SK-N-MC (cell line): ENCODE measurements at regions not wholly inside any gene's neighbourhood (a gene's known extent, or its start where the extent isn't known, plus 50 kb on each side); places are given as distances from the start of the nearest gene placed in this dataset.

Source experiments
- DNase-seq: peaks from one replicate; pipeline ENCODE4 v3.0.0-alpha.2; 2011; ENCODE audit warnings: low read depth, low spot score
- H3K27ac ChIP-seq: fragments of 200-600 bp; sonication (generic); 2 replicates; pipeline ENCODE4 v1.5.1; 2016; ENCODE audit warnings: mixed run types
- H3K36me3 ChIP-seq: fragments of 200-600 bp; sonication (generic); 2 replicates; pipeline ENCODE4 v1.6.1; 2017; ENCODE audit warnings: antibody characterized with exemption, low read length, mixed read lengths; ENCODE audit not compliant: insufficient read depth
- H3K4me3 ChIP-seq: fragments of 200-600 bp; sonication (generic); 2 replicates; pipeline ENCODE4 v1.5.1; 2016
- H3K9ac ChIP-seq: fragments of 200-600 bp; sonication (generic); 2 replicates; pipeline ENCODE4 v1.8.0; 2017; ENCODE audit warnings: mixed run types, mixed read lengths; ENCODE audit not compliant: insufficient read length
- H3K9me3 ChIP-seq: fragments of 200-600 bp; sonication (generic); 2 replicates; pipeline ENCODE4 v1.6.1; 2017; ENCODE audit warnings: low read depth, mild to moderate bottlenecking, antibody characterized with exemption, low read length, moderate library complexity, mixed read lengths
- EZH2 ChIP-seq: fragments of 200-600 bp; sonication (generic); IDR thresholded peaks from one replicate; pipeline ENCODE4 v1.6.1; 2017; ENCODE audit warnings: antibody characterized with exemption
- FOXP2 ChIP-seq: optimal IDR thresholded peaks from 2 replicates; pipeline ENCODE3; 2011; ENCODE audit warnings: mild to moderate bottlenecking, moderate library complexity; ENCODE audit not compliant: insufficient read depth; ENCODE audit errors: extremely low read length, control extremely low read depth
- POLR2AphosphoS5 ChIP-seq: IDR thresholded peaks from 2 replicates; pipeline ENCODE4 v1.6.1; 2012; ENCODE audit warnings: mild to moderate bottlenecking, low read depth, low read length, borderline replicate concordance

GRCh38 chr1:113241237-113241636 is 149.1 kb upstream of the MAGI3 start:
- no peak for TF ChIP-seq EZH2
- no peak for TF ChIP-seq POLR2AphosphoS5
- no peak for TF ChIP-seq FOXP2
- no peak for DNase-seq
- no peaks in the 10 kb centered on the region for H3K36me3 ChIP-seq
- no peaks in the 10 kb centered on the region for H3K9me3 ChIP-seq
- no peak overlapping the region for H3K9ac ChIP-seq
- no peak overlapping the region for H3K27ac ChIP-seq
- H3K4me3 ChIP-seq = no peak overlapping the region

- DNase-seq = no peak
- H3K36me3 ChIP-seq = no peaks in the 10 kb centered on the region
- no peaks in the 10 kb centered on the region for H3K9me3 ChIP-seq
- no peak overlapping the region for H3K4me3 ChIP-seq
- TF ChIP-seq EZH2 = no peak
- TF ChIP-seq FOXP2 = no peak
- no peak for TF ChIP-seq POLR2AphosphoS5
- no peak overlapping the region for H3K9ac ChIP-seq
- no peak overlapping the region for H3K27ac ChIP-seq
These were observed 147.8 kb upstream of the MAGI3 start for GRCh38 chr1:113242481-113242880.

GRCh38 chr1:113243529-113243928 is 146.8 kb upstream of the MAGI3 start:
- Histone ChIP-seq H3K9ac (no peak overlapping the region), H3K9me3 (no peaks in the 10 kb centered on the region), H3K4me3 (no peak overlapping the region), H3K36me3 (no peaks in the 10 kb centered on the region), H3K27ac (no peak overlapping the region)
- TF ChIP-seq EZH2 (no peak), FOXP2 (no peak), POLR2AphosphoS5 (no peak)
- no peak for DNase-seq

GRCh38 chr1:113244112-113244820 is 146.0 kb upstream of the MAGI3 start:
- no peak overlapping the region for H3K9ac ChIP-seq
- H3K27ac ChIP-seq = no peak overlapping the region
- no peak overlapping the region for H3K4me3 ChIP-seq
- H3K36me3 ChIP-seq = no peaks in the 10 kb centered on the region
- H3K9me3 ChIP-seq = no peaks in the 10 kb centered on the region
- DNase-seq = no peak
- TF ChIP-seq FOXP2 = no peak
- TF ChIP-seq EZH2 = no peak
- no peak for TF ChIP-seq POLR2AphosphoS5

GRCh38 chr1:113245252-113245651 is 145.1 kb upstream of the MAGI3 start:
- no peaks in the 10 kb centered on the region for H3K9me3 ChIP-seq
- no peak overlapping the region for H3K4me3 ChIP-seq
- H3K9ac ChIP-seq = no peak overlapping the region
- DNase-seq = no peak
- no peaks in the 10 kb centered on the region for H3K36me3 ChIP-seq
- H3K27ac ChIP-seq = no peak overlapping the region
- no peak for TF ChIP-seq EZH2
- TF ChIP-seq FOXP2 = no peak
- TF ChIP-seq POLR2AphosphoS5 = no peak

GRCh38 chr1:113246929-113247328 is 143.4 kb upstream of the MAGI3 start:
- no peak overlapping the region for H3K27ac ChIP-seq
- H3K4me3 ChIP-seq = no peak overlapping the region
- TF ChIP-seq FOXP2 = no peak
- TF ChIP-seq EZH2 = no peak
- DNase-seq = no peak
- no peaks in the 10 kb centered on the region for H3K9me3 ChIP-seq
- no peaks in the 10 kb centered on the region for H3K36me3 ChIP-seq
- no peak overlapping the region for H3K9ac ChIP-seq

- TF ChIP-seq EZH2 (no peak), FOXP2 (no peak), POLR2AphosphoS5 (no peak)
- Histone ChIP-seq H3K9me3 (no peaks in the 10 kb centered on the region), H3K27ac (no peak overlapping the region), H3K9ac (no peak overlapping the region), H3K36me3 (no peaks in the 10 kb centered on the region), H3K4me3 (no peak overlapping the region)
- DNase-seq = no peak
These were observed 143.0 kb upstream of the MAGI3 start for GRCh38 chr1:113247355-113247754.

GRCh38 chr1:113247782-113248181 is 142.5 kb upstream of the MAGI3 start:
- TF ChIP-seq POLR2AphosphoS5 = no peak
- TF ChIP-seq EZH2 = no peak
- TF ChIP-seq FOXP2 = no peak
- no peak overlapping the region for H3K9ac ChIP-seq
- H3K36me3 ChIP-seq = no peaks in the 10 kb centered on the region
- H3K27ac ChIP-seq = no peak overlapping the region
- no peak overlapping the region for H3K4me3 ChIP-seq
- no peak for DNase-seq
- H3K9me3 ChIP-seq = no peaks in the 10 kb centered on the region

GRCh38 chr1:113248494-113248893 is 141.8 kb upstream of the MAGI3 start:
- Histone ChIP-seq H3K9me3 (no peaks in the 10 kb centered on the region), H3K4me3 (no peak overlapping the region), H3K27ac (no peak overlapping the region), H3K9ac (no peak overlapping the region), H3K36me3 (no peaks in the 10 kb centered on the region)
- no peak for DNase-seq
- TF ChIP-seq FOXP2 = no peak
- no peak for TF ChIP-seq EZH2
- TF ChIP-seq POLR2AphosphoS5 = no peak

GRCh38 chr1:113250161-113250560 is 140.2 kb upstream of the MAGI3 start:
- no peak overlapping the region for H3K4me3 ChIP-seq
- TF ChIP-seq EZH2 (no peak), FOXP2 (no peak)
- H3K27ac ChIP-seq = no peak overlapping the region
- no peaks in the 10 kb centered on the region for H3K36me3 ChIP-seq
- no peak for DNase-seq
- no peak overlapping the region for H3K9ac ChIP-seq
- H3K9me3 ChIP-seq = no peaks in the 10 kb centered on the region
